ENCODE measurements at regions not wholly inside any gene's neighbourhood (a gene's known extent, or its start where the extent isn't known, plus 50 kb on each side); places are given as distances from the start of the nearest gene placed in this dataset.

GRCh38 chr6:5946701-5947100 lies 60.0 kb downstream of the NRN1 start:
- Histone ChIP-seq H3K4me1 (ENCODE audit: control insufficient read depth, insufficient read depth, low read length) (no peaks in the 10 kb centered on the region), H3K27me3 (ENCODE audit: control insufficient read depth, insufficient read depth, low read length) (no peaks in the 10 kb centered on the region), H3K9me3 (replicated peaks; ENCODE audit: control insufficient read depth, low read depth, low read length) (peaks cover 4% of the 10 kb centered on the region), H3K27ac (ENCODE audit: low read length) (no peak overlapping the region), H3K36me3 (ENCODE audit: control insufficient read depth, insufficient read depth, low read length) (no peaks in the 10 kb centered on the region), H3K4me3 (ENCODE audit: low read length) (no peak overlapping the region)
- WGBS (ENCODE audit: insufficient coverage), result 67% methylated on average over 1 of the region's 2 CpGs
- no peak for DNase-seq

DNA sequence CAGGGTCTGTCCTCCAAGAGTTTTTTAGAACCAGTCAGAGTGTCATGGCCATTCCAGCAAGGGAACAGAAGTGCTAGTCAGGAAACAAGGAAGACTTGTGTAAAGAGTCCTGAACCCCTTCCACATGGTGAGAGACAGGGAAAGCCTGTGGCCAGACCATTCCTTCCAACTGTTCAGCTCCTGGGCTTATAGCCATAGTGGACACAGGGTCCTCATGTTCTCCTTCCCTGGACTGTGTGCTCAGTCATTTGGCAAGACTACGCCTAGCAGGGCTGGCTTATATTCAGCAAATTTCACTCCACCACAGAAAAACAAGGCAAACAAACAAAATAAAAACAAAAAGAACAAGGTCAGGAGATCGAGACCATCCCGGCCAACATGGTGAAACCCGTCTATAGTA lies 60.5 kb downstream of the NRN1 start:
- Histone ChIP-seq H3K27me3 (ENCODE audit: control insufficient read depth, insufficient read depth, low read length) (no peaks in the 10 kb centered on the region), H3K36me3 (ENCODE audit: control insufficient read depth, insufficient read depth, low read length) (no peaks in the 10 kb centered on the region), H3K27ac (ENCODE audit: low read length) (no peak overlapping the region), H3K9me3 (replicated peaks; ENCODE audit: control insufficient read depth, low read depth, low read length) (peaks cover 4% of the 10 kb centered on the region), H3K4me1 (ENCODE audit: control insufficient read depth, insufficient read depth, low read length) (no peaks in the 10 kb centered on the region), H3K4me3 (ENCODE audit: low read length) (no peak overlapping the region)
- WGBS (ENCODE audit: insufficient coverage), result 100% methylated on average over 2 of the region's 4 CpGs
- DNase-seq, result peak; percentile 27

GRCh38 chr6:5943591-5943990 lies 63.1 kb downstream of the NRN1 start:
- no peaks in the 10 kb centered on the region for H3K36me3 ChIP-seq (ENCODE audit: control insufficient read depth, insufficient read depth, low read length)
- no peak for DNase-seq
- no peaks in the 10 kb centered on the region for H3K27me3 ChIP-seq (ENCODE audit: control insufficient read depth, insufficient read depth, low read length)
- no peak overlapping the region for H3K4me3 ChIP-seq (ENCODE audit: low read length)
- peaks cover 6% of the 10 kb centered on the region for H3K4me1 ChIP-seq (ENCODE audit: control insufficient read depth, insufficient read depth, low read length)
- H3K27ac ChIP-seq (ENCODE audit: low read length), result no peak overlapping the region
- H3K9me3 ChIP-seq (replicated peaks; ENCODE audit: control insufficient read depth, low read depth, low read length), result peaks cover 4% of the 10 kb centered on the region

- no peak overlapping the region for H3K27ac ChIP-seq (ENCODE audit: low read length)
- H3K4me3 ChIP-seq (ENCODE audit: low read length), result no peak overlapping the region
- peaks cover 4% of the 10 kb centered on the region for H3K9me3 ChIP-seq (replicated peaks; ENCODE audit: control insufficient read depth, low read depth, low read length)
- no peaks in the 10 kb centered on the region for H3K36me3 ChIP-seq (ENCODE audit: control insufficient read depth, insufficient read depth, low read length)
- DNase-seq, result no peak
- peaks cover 16% of the 10 kb centered on the region for H3K4me1 ChIP-seq (ENCODE audit: control insufficient read depth, insufficient read depth, low read length)
- H3K27me3 ChIP-seq (ENCODE audit: control insufficient read depth, insufficient read depth, low read length), result no peaks in the 10 kb centered on the region
- no CpG with 5 or more reads among the region's 1 CpG for WGBS (ENCODE audit: insufficient coverage)
Observed at GRCh38 chr6:5942591-5942990, 64.1 kb downstream of the NRN1 start.

- Histone ChIP-seq H3K4me1 (ENCODE audit: control insufficient read depth, insufficient read depth, low read length) (peaks cover 26% of the 10 kb centered on the region), H3K4me3 (ENCODE audit: low read length) (no peak overlapping the region), H3K36me3 (ENCODE audit: control insufficient read depth, insufficient read depth, low read length) (no peaks in the 10 kb centered on the region), H3K27ac (ENCODE audit: low read length) (no peak overlapping the region), H3K27me3 (ENCODE audit: control insufficient read depth, insufficient read depth, low read length) (no peaks in the 10 kb centered on the region), H3K9me3 (replicated peaks; ENCODE audit: control insufficient read depth, low read depth, low read length) (peaks cover 4% of the 10 kb centered on the region)
- WGBS (ENCODE audit: insufficient coverage), result 29% methylated on average over 2 of the region's 5 CpGs
- DNase-seq, result peak; percentile 20
Observed at GRCh38 chr6:5941188-5941587, 65.5 kb downstream of the NRN1 start.

DNA sequence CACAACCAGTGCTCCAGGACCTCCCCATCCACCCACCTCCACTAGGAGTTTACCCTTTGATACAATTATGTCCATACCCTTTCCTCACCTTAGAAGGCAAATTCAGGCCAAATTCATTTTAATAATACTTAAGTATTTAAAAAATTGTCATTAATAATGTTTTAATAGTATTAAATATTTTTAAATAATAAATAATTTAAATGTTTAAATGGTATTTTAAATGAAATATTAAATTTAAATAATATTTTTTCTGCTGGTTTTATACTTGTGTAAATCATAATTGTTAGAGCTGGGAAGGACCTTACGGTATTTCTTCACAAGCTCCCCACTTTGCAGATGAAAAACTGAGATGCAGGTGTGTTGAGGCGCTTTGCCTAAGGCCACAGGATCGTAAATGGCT lies 67.8 kb downstream of the NRN1 start:
- no peak overlapping the region for H3K27ac ChIP-seq (ENCODE audit: low read length)
- H3K4me3 ChIP-seq (ENCODE audit: low read length), result no peak overlapping the region
- H3K9me3 ChIP-seq (replicated peaks; ENCODE audit: control insufficient read depth, low read depth, low read length), result peaks cover 4% of the 10 kb centered on the region
- DNase-seq, result no peak
- WGBS (ENCODE audit: insufficient coverage), result 100% methylated on average over 2 of the region's 3 CpGs
- H3K36me3 ChIP-seq (ENCODE audit: control insufficient read depth, insufficient read depth, low read length), result no peaks in the 10 kb centered on the region
- peaks cover 32% of the 10 kb centered on the region for H3K4me1 ChIP-seq (ENCODE audit: control insufficient read depth, insufficient read depth, low read length)
- H3K27me3 ChIP-seq (ENCODE audit: control insufficient read depth, insufficient read depth, low read length), result no peaks in the 10 kb centered on the region

- DNase-seq, result no peak
- 66% methylated on average over 10 of the region's 19 CpGs for WGBS (ENCODE audit: insufficient coverage)
- H3K36me3 ChIP-seq (ENCODE audit: control insufficient read depth, insufficient read depth, low read length), result no peaks in the 10 kb centered on the region
- H3K4me1 ChIP-seq (ENCODE audit: control insufficient read depth, insufficient read depth, low read length), result peaks cover 32% of the 10 kb centered on the region
- H3K27me3 ChIP-seq (ENCODE audit: control insufficient read depth, insufficient read depth, low read length), result no peaks in the 10 kb centered on the region
- no peak overlapping the region for H3K27ac ChIP-seq (ENCODE audit: low read length)
- no peaks in the 10 kb centered on the region for H3K9me3 ChIP-seq (replicated peaks; ENCODE audit: control insufficient read depth, low read depth, low read length)
- H3K4me3 ChIP-seq (ENCODE audit: low read length), result no peak overlapping the region
Observed at GRCh38 chr6:5937936-5938706, 68.6 kb downstream of the NRN1 start.

- H3K27ac ChIP-seq (ENCODE audit: low read length), result peak overlapping the region; percentile 11
- H3K4me1 ChIP-seq (ENCODE audit: control insufficient read depth, insufficient read depth, low read length), result peaks cover 32% of the 10 kb centered on the region
- H3K4me3 ChIP-seq (ENCODE audit: low read length), result no peak overlapping the region
- no peaks in the 10 kb centered on the region for H3K36me3 ChIP-seq (ENCODE audit: control insufficient read depth, insufficient read depth, low read length)
- WGBS (ENCODE audit: insufficient coverage), result 30% methylated on average over 8 of the region's 14 CpGs
- DNase-seq, result peak; percentile 79
- peaks cover 3% of the 10 kb centered on the region for H3K9me3 ChIP-seq (replicated peaks; ENCODE audit: control insufficient read depth, low read depth, low read length)
- no peaks in the 10 kb centered on the region for H3K27me3 ChIP-seq (ENCODE audit: control insufficient read depth, insufficient read depth, low read length)
Observed at GRCh38 chr6:5937169-5937909, 69.4 kb downstream of the NRN1 start.

- no peaks in the 10 kb centered on the region for H3K27me3 ChIP-seq (ENCODE audit: control insufficient read depth, insufficient read depth, low read length)
- H3K4me1 ChIP-seq (ENCODE audit: control insufficient read depth, insufficient read depth, low read length), result peaks cover 32% of the 10 kb centered on the region
- WGBS (ENCODE audit: insufficient coverage), result 54% methylated on average over 5 of the region's 8 CpGs
- no peak for DNase-seq
- H3K9me3 ChIP-seq (replicated peaks; ENCODE audit: control insufficient read depth, low read depth, low read length), result peaks cover 4% of the 10 kb centered on the region
- no peak overlapping the region for H3K4me3 ChIP-seq (ENCODE audit: low read length)
- H3K27ac ChIP-seq (ENCODE audit: low read length), result no peak overlapping the region
- no peaks in the 10 kb centered on the region for H3K36me3 ChIP-seq (ENCODE audit: control insufficient read depth, insufficient read depth, low read length)
Observed at GRCh38 chr6:5936631-5937030, 70.1 kb downstream of the NRN1 start.

DNA sequence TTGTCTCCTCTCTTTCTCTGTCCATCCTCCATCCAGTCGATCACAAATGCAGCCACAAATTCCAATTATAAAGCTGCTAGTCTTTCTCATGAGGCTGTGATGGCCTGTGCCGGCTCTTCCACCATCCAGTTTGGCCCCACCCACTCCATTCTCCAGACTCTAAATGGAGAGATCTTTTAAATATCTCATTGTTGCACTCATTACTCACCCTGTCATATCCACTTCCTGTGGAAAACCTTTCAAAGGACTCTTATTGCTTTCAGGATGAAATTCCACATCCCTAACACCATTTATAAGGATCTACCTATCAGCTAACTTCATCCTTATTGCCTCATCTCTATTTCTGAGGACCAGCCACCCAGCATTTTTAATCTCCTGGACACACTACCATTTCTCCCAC lies 70.6 kb downstream of the NRN1 start:
- Histone ChIP-seq H3K4me3 (ENCODE audit: low read length) (no peak overlapping the region), H3K9me3 (replicated peaks; ENCODE audit: control insufficient read depth, low read depth, low read length) (peaks cover 4% of the 10 kb centered on the region), H3K27me3 (ENCODE audit: control insufficient read depth, insufficient read depth, low read length) (no peaks in the 10 kb centered on the region), H3K27ac (ENCODE audit: low read length) (no peak overlapping the region), H3K36me3 (ENCODE audit: control insufficient read depth, insufficient read depth, low read length) (no peaks in the 10 kb centered on the region), H3K4me1 (ENCODE audit: control insufficient read depth, insufficient read depth, low read length) (peaks cover 32% of the 10 kb centered on the region)
- DNase-seq, result no peak
- WGBS (ENCODE audit: insufficient coverage), result 57% methylated on average over 1 of the region's 2 CpGs
